Stimulated activated CD8-positive, alpha-beta memory T cell treated with anti-CD3 and anti-CD28 coated beads, Interleukin-7, amount 100 ng/mL, for 4 hours (primary cell): ENCODE measurements at regions not wholly inside any gene's neighbourhood (a gene's known extent, or its start where the extent isn't known, plus 50 kb on each side); places are given as distances from the start of the nearest gene placed in this dataset.
A peak's percentile ranks its signal among the peaks of the same experiment; 100 is the strongest.
"Not testable (repeated sequence)": the region's sequence is repeated elsewhere in the genome, so short reads cannot be mapped to it uniquely, and the experiment has no call there.

Source experiments
- DNase-seq, 2 donors: peaks; one replicate each; pipeline ENCODE4 v3.0.0-alpha.2; 2020; ENCODE audit warnings: low read depth in 2 of 2

GRCh38 chr4:138892483-138893407, 122.8 kb upstream of the NOCT start:
- no peak for DNase-seq

GRCh38 chr4:138891631-138892031, 124.0 kb upstream of the NOCT start:
- no peak for DNase-seq

DNA sequence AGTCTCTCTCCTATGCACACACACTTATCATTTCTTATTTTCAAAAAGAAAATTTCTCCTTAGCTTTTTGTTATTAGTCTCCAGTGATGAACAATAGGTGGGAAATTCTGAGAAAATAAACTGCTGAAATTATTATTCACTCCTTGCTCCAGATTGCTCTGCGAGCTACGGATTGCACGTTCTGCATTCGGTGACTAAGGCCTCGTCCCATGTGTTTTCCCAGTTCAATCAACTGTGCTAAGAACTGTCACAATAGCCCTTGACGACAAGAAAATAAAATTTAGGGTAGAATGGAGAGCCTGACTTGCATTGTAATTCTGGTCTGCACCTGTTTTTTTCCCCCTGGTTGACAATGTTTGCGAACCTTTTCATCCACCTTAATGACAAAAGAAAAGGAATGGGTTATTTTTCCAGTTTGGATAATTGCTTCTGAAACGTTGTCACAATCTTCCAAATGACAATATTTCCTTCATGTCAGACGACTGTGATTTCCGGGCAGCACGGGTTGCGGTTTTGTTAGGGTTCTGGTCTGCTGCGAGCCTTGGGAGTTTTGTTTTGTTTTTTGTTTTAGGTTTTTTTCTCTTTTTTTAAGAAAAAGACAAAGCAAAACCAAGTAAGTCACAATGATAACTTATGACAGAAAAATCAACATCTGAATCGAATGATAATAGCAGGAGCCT, 124.5 kb upstream of the NOCT start:
- no peak for DNase-seq

DNA sequence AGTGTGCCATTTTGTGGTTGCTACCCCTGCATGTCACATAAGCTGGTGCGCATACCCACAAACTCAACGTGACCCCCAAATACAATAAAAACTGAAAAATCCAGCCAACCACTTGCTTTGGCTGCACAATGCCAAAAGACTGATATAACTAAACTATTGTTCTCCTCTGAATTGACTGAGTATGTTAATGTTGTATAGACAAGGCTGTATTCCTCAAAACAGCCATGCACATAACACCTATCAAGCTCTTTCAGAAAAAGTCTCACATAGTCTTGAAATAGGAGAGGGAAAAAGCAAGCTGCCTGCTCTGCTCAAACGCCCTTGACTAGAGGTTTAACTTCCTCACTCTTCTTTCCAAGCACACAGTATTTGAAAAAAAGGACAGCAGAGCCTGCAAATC, 126.4 kb upstream of the NOCT start:
- DNase-seq = no peak

DNA sequence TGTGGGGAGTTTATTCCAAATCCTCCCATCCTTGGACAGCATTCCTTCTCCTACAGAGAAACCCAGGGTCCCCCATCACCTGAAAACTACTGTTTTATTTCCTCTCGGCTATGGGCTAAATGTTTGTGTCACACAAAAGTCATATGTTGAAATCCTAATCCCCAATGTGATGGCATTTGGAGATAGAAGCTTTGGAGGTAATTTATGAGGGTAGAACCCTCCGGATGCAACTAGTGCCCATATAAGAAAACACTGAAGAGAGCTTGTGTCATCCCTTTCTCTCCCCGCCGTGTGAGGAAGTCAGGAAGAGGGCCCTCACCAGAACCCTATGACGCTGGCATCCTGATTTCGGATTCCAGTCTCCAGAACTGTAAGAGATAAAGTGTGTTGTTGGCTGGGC, 127.8 kb upstream of the NOCT start:
- DNase-seq = no peak

DNA sequence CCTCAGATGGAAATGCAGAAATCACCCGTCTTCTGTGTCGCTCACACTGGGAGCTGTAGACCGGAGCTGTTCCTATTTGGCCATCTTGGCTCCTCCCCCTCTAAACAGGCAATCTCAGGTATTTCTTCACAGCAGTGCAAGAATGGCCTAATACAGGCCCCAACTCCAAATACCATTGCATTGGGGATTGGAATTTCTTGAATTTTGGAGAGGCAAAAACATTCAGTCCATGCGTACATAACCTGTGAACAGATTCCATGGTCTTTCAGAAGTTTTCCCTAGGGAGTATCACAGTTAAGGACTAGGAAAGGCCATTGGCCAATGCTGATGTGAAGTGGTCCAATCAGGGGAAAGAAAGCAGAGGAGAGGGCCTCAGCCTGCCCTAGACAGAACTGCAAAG, 128.2 kb upstream of the NOCT start:
- DNase-seq = no peak

GRCh38 chr4:138879757-138880156, 135.8 kb upstream of the NOCT start:
- DNase-seq = no peak

- DNase-seq = no peak
These were observed 139.5 kb upstream of the NOCT start for GRCh38 chr4:138875891-138876608.

DNA sequence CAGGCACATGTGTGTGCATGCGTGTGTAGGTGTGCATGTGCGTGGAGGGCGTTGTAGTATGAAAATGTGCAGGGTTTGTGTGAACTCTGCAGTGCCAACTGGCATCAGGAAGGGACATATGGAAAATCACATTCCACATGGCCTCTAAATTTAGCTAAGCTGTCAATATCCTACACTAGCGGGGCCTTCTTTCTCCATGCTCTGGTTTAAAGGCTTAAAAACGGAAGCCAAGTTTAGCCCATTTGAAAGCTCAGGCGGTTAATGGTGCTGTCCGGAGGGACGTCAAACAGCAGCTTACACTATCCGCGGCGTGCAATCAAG, 144.1 kb upstream of the NOCT start:
- no peak for DNase-seq

- DNase-seq = peak in 1 of 2 donors; percentile 5
These were observed 144.6 kb upstream of the NOCT start for GRCh38 chr4:138870737-138871554.

- no peak for DNase-seq
These were observed 145.9 kb upstream of the NOCT start for GRCh38 chr4:138869631-138870030.

DNA sequence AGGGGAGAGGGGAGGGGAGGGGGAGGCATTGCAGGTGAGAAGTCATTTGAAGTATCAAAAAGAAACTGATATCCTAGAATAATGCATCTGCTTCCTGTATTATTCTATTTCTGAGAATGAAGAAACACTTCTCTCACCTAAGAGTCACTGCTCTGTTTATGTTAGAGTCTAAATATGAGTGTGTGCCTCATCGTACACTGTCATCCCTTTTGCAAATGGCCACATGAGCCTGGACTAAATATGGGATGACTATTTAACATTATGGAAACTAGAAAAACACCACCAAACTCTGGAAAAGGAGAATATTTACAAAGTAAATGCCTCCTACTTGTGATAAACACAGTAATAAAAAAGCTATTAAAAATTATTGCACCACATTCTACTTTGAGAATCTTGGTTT, 146.4 kb upstream of the NOCT start:
- DNase-seq = no peak

DNA sequence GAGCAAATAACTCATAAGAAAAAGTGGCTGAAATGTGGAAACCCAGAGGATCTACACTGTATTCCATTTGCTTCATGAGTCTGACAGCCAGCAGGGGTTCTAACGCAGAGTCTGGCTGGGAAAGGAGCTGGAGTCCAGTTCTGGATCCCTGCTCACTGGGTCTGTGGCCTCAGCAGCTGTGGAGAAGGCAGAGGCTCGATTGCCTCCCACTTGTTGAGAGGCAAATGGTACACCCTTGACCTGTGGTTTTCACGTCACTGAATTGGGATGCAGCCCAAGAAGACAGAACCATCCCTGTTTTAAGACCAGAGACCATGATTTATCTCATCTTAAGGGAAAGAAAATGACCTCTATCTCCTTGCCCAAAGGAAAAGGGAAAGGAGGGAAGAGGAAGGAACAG, 147.0 kb upstream of the NOCT start:
- no peak for DNase-seq

- no peak for DNase-seq
These were observed 148.2 kb upstream of the NOCT start for GRCh38 chr4:138867404-138867803.

- no peak for DNase-seq
These were observed 149.3 kb upstream of the NOCT start for GRCh38 chr4:138866314-138866713.

GRCh38 chr4:138865765-138866164, 149.8 kb upstream of the NOCT start:
- no peak for DNase-seq

DNA sequence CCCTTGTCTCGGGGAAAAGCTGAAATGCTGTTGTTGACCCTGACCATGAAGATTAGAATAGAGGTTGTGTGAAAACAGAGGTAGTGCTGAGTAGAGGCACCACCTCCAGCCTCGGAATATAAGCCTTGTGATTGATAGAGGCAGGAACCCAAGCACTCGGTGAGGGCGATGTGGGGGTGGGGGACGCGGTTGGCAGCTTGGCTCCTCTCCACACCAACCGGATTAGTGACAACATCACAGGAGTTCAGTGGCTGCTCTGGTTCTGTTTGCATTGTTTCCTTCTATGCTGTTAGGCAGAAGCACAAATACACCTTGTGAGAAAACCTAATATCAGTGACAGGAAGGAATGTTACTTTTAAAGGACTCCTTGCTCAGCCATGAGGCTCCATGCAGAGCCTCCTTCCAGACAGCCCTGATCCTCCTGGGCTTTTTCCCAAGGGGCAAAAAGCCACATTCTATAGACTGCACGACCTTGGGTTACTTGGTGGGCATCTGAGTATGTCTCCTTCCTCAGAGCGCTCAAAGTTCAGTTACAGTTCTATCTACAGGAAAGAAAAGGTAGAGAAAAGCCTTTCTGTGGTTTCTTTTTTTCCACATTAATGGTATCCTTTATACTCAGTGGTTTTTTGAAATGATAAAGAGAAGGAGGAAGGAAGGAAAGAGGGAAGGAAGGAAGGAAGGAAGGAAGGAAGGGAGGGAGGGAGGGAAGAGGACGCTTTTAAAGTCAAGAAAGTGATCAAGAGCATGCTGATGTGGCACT, 150.4 kb upstream of the NOCT start:
- DNase-seq = no peak

DNA sequence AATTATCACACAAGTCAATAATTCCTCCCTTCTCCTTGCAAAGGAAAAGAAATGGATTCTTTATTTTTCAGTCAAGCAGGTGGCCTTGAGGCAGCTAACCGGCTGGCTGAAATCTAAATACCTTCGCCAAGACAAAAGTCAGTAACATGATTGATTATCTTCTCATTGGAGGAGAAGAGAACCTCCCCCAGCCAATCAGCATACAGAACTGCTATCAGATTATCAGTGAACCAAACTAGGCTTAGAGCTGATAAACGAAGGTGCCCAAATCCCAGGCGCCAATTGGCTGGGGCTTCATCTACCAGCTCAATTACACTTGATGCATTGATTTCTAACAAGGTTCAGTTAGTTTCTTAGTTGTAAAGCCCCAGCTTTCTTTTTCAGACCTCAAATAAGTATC, 152.4 kb upstream of the NOCT start:
- DNase-seq = no peak

- DNase-seq = no peak
These were observed 154.4 kb upstream of the NOCT start for GRCh38 chr4:138861135-138861534.

GRCh38 chr4:138860357-138860756, 155.2 kb upstream of the NOCT start:
- not testable (repeated sequence) for DNase-seq

- DNase-seq = no peak
These were observed 156.3 kb upstream of the NOCT start for GRCh38 chr4:138859254-138859653.
